ENCODE measurements at regions not wholly inside any gene's neighbourhood (a gene's known extent, or its start where the extent isn't known, plus 50 kb on each side); places are given as distances from the start of the nearest gene placed in this dataset.

DNA sequence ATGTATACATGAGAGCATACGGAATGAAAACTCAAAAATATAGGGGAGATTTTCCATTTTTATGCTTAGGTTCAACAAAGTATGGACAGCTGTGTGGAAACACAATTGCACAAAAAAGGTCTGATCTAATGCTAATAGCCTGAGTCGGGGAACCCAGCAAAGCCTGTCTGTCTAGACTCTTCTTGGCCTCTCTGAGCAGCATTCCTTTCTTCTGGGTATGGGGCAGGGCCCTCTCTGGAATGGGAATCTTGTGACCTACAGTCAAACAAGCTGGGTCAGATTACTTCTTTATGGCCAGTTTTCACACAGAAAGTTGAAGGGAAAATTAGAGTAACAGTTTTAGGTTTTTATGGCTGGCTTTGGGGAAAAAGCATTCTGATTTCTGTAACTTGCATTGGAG, 534.0 kb upstream of the LMO3 start:
- TF ChIP-seq, protein P1, sequence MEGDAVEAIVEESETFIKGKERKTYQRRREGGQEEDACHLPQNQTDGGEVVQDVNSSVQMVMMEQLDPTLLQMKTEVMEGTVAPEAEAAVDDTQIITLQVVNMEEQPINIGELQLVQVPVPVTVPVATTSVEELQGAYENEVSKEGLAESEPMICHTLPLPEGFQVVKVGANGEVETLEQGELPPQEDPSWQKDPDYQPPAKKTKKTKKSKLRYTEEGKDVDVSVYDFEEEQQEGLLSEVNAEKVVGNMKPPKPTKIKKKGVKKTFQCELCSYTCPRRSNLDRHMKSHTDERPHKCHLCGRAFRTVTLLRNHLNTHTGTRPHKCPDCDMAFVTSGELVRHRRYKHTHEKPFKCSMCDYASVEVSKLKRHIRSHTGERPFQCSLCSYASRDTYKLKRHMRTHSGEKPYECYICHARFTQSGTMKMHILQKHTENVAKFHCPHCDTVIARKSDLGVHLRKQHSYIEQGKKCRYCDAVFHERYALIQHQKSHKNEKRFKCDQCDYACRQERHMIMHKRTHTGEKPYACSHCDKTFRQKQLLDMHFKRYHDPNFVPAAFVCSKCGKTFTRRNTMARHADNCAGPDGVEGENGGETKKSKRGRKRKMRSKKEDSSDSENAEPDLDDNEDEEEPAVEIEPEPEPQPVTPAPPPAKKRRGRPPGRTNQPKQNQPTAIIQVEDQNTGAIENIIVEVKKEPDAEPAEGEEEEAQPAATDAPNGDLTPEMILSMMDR (IDR thresholded peaks at IDR 0.05), result no peak
- TF ChIP-seq SIN3A (IDR thresholded peaks at IDR 0.05; ENCODE audit: borderline replicate concordance, insufficient read depth, low read depth, low read length) (no peak), TCF7L2 (IDR thresholded peaks at IDR 0.05; ENCODE audit: low read depth, low read length) (no peak), POLR2AphosphoS5 (IDR thresholded peaks at IDR 0.05; ENCODE audit: low read depth, low read length) (no peak), REST (IDR thresholded peaks at IDR 0.05; ENCODE audit: insufficient read depth in 1 of 2, low read depth in 2 of 2, low read length in 1 of 2) (no peak)
- Histone ChIP-seq H3K4me3 (ENCODE audit: low read depth in 2 of 2, low read length in 2 of 2) (no peak overlapping the region), H3K27me3 (ENCODE audit: control insufficient read depth, insufficient read depth, low read length) (no peaks in the 10 kb centered on the region), H3K36me3 (ENCODE audit: control insufficient read depth, insufficient read depth, low read length) (no peaks in the 10 kb centered on the region), H3K4me1 (ENCODE audit: control insufficient read depth, insufficient read depth, low read length) (no peaks in the 10 kb centered on the region), H3K27ac (ENCODE audit: low read length) (no peak overlapping the region), H3K9me3 (ENCODE audit: control insufficient read depth, insufficient read depth, low read depth, low read length) (no peaks in the 10 kb centered on the region)
- intact Hi-C loops (cut with micrococcal nuclease; ENCODE audit: unreplicated experiment), result no loop called here
- ChIA-PET CTCF (no interaction called here), POLR2A (no interaction called here)
- ATAC-seq, result no peak
- in situ Hi-C loops (cut with HindIII; ENCODE audit: low pct_unique_long_range_greater_than_20kb, low sequenced_read_pairs), result no loop called here
- no TSS peak for BruUV-seq (replicated peaks)
- DNase-seq (ENCODE audit: low read depth, low spot score), result no peak

DNA sequence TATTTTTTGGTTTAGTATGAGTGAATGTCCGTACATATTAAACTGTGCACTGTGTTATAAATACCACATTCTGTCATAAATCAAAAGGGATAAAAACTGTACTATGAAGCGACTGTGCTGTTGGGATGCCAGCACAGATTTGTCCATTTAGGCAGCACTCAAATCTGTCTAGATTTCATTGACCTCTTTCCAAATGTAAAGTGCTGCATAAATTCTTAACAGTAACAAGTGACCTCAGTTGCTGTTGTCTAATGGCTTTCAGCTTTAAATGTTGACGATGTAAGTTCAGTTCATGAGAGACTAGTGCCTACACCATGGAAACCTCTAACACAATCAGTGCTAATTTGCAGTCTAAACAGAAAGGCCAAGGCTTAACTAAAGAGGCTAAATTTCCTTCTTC, 531.4 kb upstream of the LMO3 start:
- H3K36me3 ChIP-seq (ENCODE audit: control insufficient read depth, insufficient read depth, low read length), result no peaks in the 10 kb centered on the region
- BruUV-seq (replicated peaks), result no TSS peak
- H3K4me1 ChIP-seq (ENCODE audit: control insufficient read depth, insufficient read depth, low read length), result no peaks in the 10 kb centered on the region
- intact Hi-C loops (cut with micrococcal nuclease; ENCODE audit: unreplicated experiment), result no loop called here
- no peak for DNase-seq (ENCODE audit: low read depth, low spot score)
- in situ Hi-C loops (cut with HindIII; ENCODE audit: low pct_unique_long_range_greater_than_20kb, low sequenced_read_pairs), result no loop called here
- H3K4me3 ChIP-seq (ENCODE audit: low read depth in 2 of 2, low read length in 2 of 2), result no peak overlapping the region
- no peak for ATAC-seq
- H3K27ac ChIP-seq (ENCODE audit: low read length), result no peak overlapping the region
- ChIA-PET CTCF (no interaction called here), POLR2A (no interaction called here)
- H3K27me3 ChIP-seq (ENCODE audit: control insufficient read depth, insufficient read depth, low read length), result no peaks in the 10 kb centered on the region
- no peaks in the 10 kb centered on the region for H3K9me3 ChIP-seq (ENCODE audit: control insufficient read depth, insufficient read depth, low read depth, low read length)
- TF ChIP-seq TCF7L2 (IDR thresholded peaks at IDR 0.05; ENCODE audit: low read depth, low read length), result no peak

DNA sequence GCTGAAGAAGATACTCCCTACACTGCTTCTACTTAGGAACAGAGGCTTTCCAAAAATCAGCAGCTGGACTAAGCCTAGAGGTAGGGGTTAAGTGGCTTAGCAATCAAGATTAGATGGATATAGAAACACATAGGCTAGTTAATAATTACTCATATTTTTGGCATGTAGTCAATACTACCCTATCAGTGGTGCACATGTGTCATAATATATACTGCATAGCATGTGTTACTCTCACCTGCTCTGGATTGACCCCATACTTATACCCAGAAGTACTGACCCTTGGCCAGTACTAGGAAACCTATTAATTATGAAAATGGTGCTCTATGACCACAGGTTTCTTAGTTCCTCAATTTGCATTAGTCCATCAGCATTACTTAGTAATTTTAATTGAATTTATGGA, 528.4 kb upstream of the LMO3 start:
- Histone ChIP-seq H3K4me1 (ENCODE audit: control insufficient read depth, insufficient read depth, low read length) (no peaks in the 10 kb centered on the region), H3K27ac (ENCODE audit: low read length) (no peak overlapping the region), H3K36me3 (ENCODE audit: control insufficient read depth, insufficient read depth, low read length) (no peaks in the 10 kb centered on the region), H3K27me3 (ENCODE audit: control insufficient read depth, insufficient read depth, low read length) (no peaks in the 10 kb centered on the region), H3K9me3 (ENCODE audit: control insufficient read depth, insufficient read depth, low read depth, low read length) (no peaks in the 10 kb centered on the region), H3K4me3 (ENCODE audit: low read depth in 2 of 2, low read length in 2 of 2) (no peak overlapping the region)
- ChIA-PET CTCF (no interaction called here), POLR2A (no interaction called here)
- TF ChIP-seq TCF7L2 (IDR thresholded peaks at IDR 0.05; ENCODE audit: low read depth, low read length) (no peak), REST (IDR thresholded peaks at IDR 0.05; ENCODE audit: insufficient read depth in 1 of 2, low read depth in 2 of 2, low read length in 1 of 2) (no peak), POLR2AphosphoS5 (IDR thresholded peaks at IDR 0.05; ENCODE audit: low read depth, low read length) (no peak), SIN3A (IDR thresholded peaks at IDR 0.05; ENCODE audit: borderline replicate concordance, insufficient read depth, low read depth, low read length) (no peak)
- TF ChIP-seq, protein P1 (IDR thresholded peaks at IDR 0.05), result no peak
- BruUV-seq (replicated peaks), result no TSS peak
- ATAC-seq (no peak), DNase-seq (ENCODE audit: low read depth, low spot score) (no peak)
- intact Hi-C loops (cut with micrococcal nuclease; ENCODE audit: unreplicated experiment), result no loop called here
- in situ Hi-C loops (cut with HindIII; ENCODE audit: low pct_unique_long_range_greater_than_20kb, low sequenced_read_pairs), result no loop called here

Measured in Panc1 (cell line).